Ishikawa (cell line): ENCODE measurements at regions not wholly inside any gene's neighbourhood (a gene's known extent, or its start where the extent isn't known, plus 50 kb on each side); places are given as distances from the start of the nearest gene placed in this dataset.

Experiments
- EP300 ChIP-seq: IDR thresholded peaks from 2 replicates; pipeline ENCODE4 v1.6.1; 2012; ENCODE audit warnings: borderline replicate concordance
- TAF1 ChIP-seq: IDR thresholded peaks from 2 replicates; pipeline ENCODE4 v1.6.1; 2012; ENCODE audit warnings: low read depth, mild to moderate bottlenecking
- TEAD4 ChIP-seq: IDR thresholded peaks from 2 replicates; pipeline ENCODE4 v1.6.1; 2012
- TF ChIP-seq, protein P1 (sequence below): IDR thresholded peaks from 2 replicates; pipeline ENCODE4 v1.6.1; 2012
- TF ChIP-seq, protein P2 (sequence below): IDR thresholded peaks from 2 replicates; pipeline ENCODE4 v1.6.1; 2012
- TF ChIP-seq, protein P3 (sequence below): IDR thresholded peaks from 2 replicates; pipeline ENCODE4 v1.6.1; 2012; ENCODE audit warnings: low read depth, mild to moderate bottlenecking

DNA sequence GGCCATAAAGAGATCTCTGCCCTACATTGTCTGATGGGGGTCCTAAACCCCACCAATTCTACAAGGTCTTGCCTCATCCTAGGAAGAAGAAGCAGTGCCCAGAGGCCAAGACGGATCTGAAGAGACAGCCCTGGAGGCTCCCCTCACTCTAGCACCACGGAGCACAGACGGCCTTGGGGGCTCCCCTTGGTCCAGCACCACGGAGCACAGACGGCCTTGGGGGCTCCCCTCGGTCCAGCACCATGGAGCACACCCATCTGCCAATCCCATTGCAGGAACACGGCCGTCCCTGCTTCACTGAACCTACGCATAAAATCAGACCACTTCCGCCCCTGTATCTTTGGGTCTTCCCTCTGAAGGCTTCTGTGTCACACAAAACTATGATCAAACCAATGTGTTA is 215.1 kb upstream of the SALL3 start:
- TF ChIP-seq, protein P1, sequence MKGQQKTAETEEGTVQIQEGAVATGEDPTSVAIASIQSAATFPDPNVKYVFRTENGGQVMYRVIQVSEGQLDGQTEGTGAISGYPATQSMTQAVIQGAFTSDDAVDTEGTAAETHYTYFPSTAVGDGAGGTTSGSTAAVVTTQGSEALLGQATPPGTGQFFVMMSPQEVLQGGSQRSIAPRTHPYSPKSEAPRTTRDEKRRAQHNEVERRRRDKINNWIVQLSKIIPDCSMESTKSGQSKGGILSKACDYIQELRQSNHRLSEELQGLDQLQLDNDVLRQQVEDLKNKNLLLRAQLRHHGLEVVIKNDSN = no peak
- TF ChIP-seq EP300 (no peak), TAF1 (no peak), TEAD4 (no peak)
- TF ChIP-seq, protein P2, sequence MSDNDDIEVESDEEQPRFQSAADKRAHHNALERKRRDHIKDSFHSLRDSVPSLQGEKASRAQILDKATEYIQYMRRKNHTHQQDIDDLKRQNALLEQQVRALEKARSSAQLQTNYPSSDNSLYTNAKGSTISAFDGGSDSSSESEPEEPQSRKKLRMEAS = no peak
- TF ChIP-seq, protein P3, sequence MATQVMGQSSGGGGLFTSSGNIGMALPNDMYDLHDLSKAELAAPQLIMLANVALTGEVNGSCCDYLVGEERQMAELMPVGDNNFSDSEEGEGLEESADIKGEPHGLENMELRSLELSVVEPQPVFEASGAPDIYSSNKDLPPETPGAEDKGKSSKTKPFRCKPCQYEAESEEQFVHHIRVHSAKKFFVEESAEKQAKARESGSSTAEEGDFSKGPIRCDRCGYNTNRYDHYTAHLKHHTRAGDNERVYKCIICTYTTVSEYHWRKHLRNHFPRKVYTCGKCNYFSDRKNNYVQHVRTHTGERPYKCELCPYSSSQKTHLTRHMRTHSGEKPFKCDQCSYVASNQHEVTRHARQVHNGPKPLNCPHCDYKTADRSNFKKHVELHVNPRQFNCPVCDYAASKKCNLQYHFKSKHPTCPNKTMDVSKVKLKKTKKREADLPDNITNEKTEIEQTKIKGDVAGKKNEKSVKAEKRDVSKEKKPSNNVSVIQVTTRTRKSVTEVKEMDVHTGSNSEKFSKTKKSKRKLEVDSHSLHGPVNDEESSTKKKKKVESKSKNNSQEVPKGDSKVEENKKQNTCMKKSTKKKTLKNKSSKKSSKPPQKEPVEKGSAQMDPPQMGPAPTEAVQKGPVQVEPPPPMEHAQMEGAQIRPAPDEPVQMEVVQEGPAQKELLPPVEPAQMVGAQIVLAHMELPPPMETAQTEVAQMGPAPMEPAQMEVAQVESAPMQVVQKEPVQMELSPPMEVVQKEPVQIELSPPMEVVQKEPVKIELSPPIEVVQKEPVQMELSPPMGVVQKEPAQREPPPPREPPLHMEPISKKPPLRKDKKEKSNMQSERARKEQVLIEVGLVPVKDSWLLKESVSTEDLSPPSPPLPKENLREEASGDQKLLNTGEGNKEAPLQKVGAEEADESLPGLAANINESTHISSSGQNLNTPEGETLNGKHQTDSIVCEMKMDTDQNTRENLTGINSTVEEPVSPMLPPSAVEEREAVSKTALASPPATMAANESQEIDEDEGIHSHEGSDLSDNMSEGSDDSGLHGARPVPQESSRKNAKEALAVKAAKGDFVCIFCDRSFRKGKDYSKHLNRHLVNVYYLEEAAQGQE = no peak
